Colonic mucosa (tissue), 4 donors: ENCODE measurements at regions not wholly inside any gene's neighbourhood (a gene's known extent, or its start where the extent isn't known, plus 50 kb on each side); places are given as distances from the start of the nearest gene placed in this dataset.

Experiments used
- DNase-seq: peaks from one replicate; pipeline ENCODE4 v3.0.0-alpha.2; 2020
- H3K27ac ChIP-seq: fragments of 200-600 bp; one replicate; pipeline ENCODE4 v1.8.0; 2021
- H3K27me3 ChIP-seq: fragments of 200-600 bp; one replicate; pipeline ENCODE4 v1.8.0; 2021
- H3K36me3 ChIP-seq: fragments of 200-600 bp; one replicate; pipeline ENCODE4 v1.8.0; 2021
- H3K4me1 ChIP-seq: fragments of 200-600 bp; one replicate; pipeline ENCODE4 v1.8.0; 2021; ENCODE audit warnings: mild to moderate bottlenecking
- H3K4me3 ChIP-seq: fragments of 200-600 bp; one replicate; pipeline ENCODE4 v1.8.0; 2021
- H3K9ac ChIP-seq, 2 donors: one replicate each; pipeline ENCODE4 v1.7.0; 2013; ENCODE audit warnings: control low read depth in 2 of 2, low read depth in 2 of 2, low read length in 2 of 2
- H3K9me3 ChIP-seq: fragments of 200-600 bp; one replicate; pipeline ENCODE4 v1.8.0; 2021
- CTCF ChIP-seq: fragments of 200-600 bp; IDR thresholded peaks from one replicate; pipeline ENCODE4 v1.8.0; 2022; ENCODE audit warnings: antibody characterized with exemption, mild to moderate bottlenecking
- intact Hi-C: fragments of 100-400 bp; cut with DNase I; formaldehyde crosslinking; loops from one replicate; pipeline ENCODE4 v1.14.1; 2022
- donor health status: healthy.
- donor health status: DM: no; HTN: no; CAD: no.
- donor health status: DM: no; HTN: no; CAD: no.

GRCh38 chrX:8946563-8946962 lies 87.4 kb downstream of the FAM9B start:
- no peak for TF ChIP-seq CTCF
- Histone ChIP-seq H3K27ac (no peak overlapping the region), H3K36me3 (no peaks in the 10 kb centered on the region), H3K9ac (no peak overlapping the region), H3K4me1 (no peaks in the 10 kb centered on the region), H3K9me3 (no peaks in the 10 kb centered on the region), H3K27me3 (no peaks in the 10 kb centered on the region), H3K4me3 (no peak overlapping the region)
- intact Hi-C loops, result no loop called here
- DNase-seq, result no peak

- intact Hi-C loops, result no loop called here
- H3K9ac ChIP-seq, result no peak overlapping the region
- no peaks in the 10 kb centered on the region for H3K4me1 ChIP-seq
- no peak overlapping the region for H3K4me3 ChIP-seq
- no peaks in the 10 kb centered on the region for H3K27me3 ChIP-seq
- no peak overlapping the region for H3K27ac ChIP-seq
- no peak for TF ChIP-seq CTCF
- no peak for DNase-seq
- H3K36me3 ChIP-seq, result no peaks in the 10 kb centered on the region
- no peaks in the 10 kb centered on the region for H3K9me3 ChIP-seq
Observed at GRCh38 chrX:8939322-8939721, 94.6 kb downstream of the FAM9B start.

- intact Hi-C loops, result no loop called here
- no peaks in the 10 kb centered on the region for H3K27me3 ChIP-seq
- no peak for TF ChIP-seq CTCF
- H3K9ac ChIP-seq, result no peak overlapping the region
- no peak for DNase-seq
- H3K27ac ChIP-seq, result no peak overlapping the region
- H3K9me3 ChIP-seq, result no peaks in the 10 kb centered on the region
- H3K4me1 ChIP-seq, result no peaks in the 10 kb centered on the region
- H3K4me3 ChIP-seq, result no peak overlapping the region
- H3K36me3 ChIP-seq, result no peaks in the 10 kb centered on the region
Observed at GRCh38 chrX:8927701-8928100, 106.2 kb downstream of the FAM9B start.

- Histone ChIP-seq H3K27ac (no peak overlapping the region), H3K4me1 (no peaks in the 10 kb centered on the region), H3K27me3 (no peaks in the 10 kb centered on the region), H3K36me3 (no peaks in the 10 kb centered on the region), H3K9ac (no peak overlapping the region), H3K9me3 (no peaks in the 10 kb centered on the region), H3K4me3 (no peak overlapping the region)
- DNase-seq, result no peak
- intact Hi-C loops, result no loop called here
- no peak for TF ChIP-seq CTCF
Observed at GRCh38 chrX:8927066-8927635, 106.8 kb downstream of the FAM9B start.

GRCh38 chrX:8921615-8922014 lies 112.3 kb downstream of the FAM9B start:
- H3K27me3 ChIP-seq, result no peaks in the 10 kb centered on the region
- no peak overlapping the region for H3K4me3 ChIP-seq
- H3K36me3 ChIP-seq, result no peaks in the 10 kb centered on the region
- H3K9ac ChIP-seq, result no peak overlapping the region
- intact Hi-C loops, result no loop called here
- no peak for TF ChIP-seq CTCF
- no peak for DNase-seq
- no peak overlapping the region for H3K27ac ChIP-seq
- H3K4me1 ChIP-seq, result no peaks in the 10 kb centered on the region
- no peaks in the 10 kb centered on the region for H3K9me3 ChIP-seq
